ENCODE measurements at regions not wholly inside any gene's neighbourhood (a gene's known extent, or its start where the extent isn't known, plus 50 kb on each side); places are given as distances from the start of the nearest gene placed in this dataset.

GRCh38 chr16:52103791-52104190 lies 443.2 kb downstream of the TOX3 start:
- no peak for TF ChIP-seq CTCF (IDR thresholded peaks at IDR 0.05 in 2 of 3, conservative IDR thresholded peaks at IDR 0.05 in 1 of 3; ENCODE audit: borderline replicate concordance in 1 of 3, insufficient read depth in 1 of 3, low read depth in 2 of 3, low read length in 2 of 3)
- TF ChIP-seq POLR2A (IDR thresholded peaks at IDR 0.05; ENCODE audit: borderline replicate concordance, extremely low read depth, insufficient read depth, insufficient read length), result no peak
- no peak for TF ChIP-seq EZH2phosphoT487 (IDR thresholded peaks at IDR 0.05; ENCODE audit: borderline replicate concordance)
- TF ChIP-seq SP1 (IDR thresholded peaks at IDR 0.05; ENCODE audit: low read depth), result no peak
- TF ChIP-seq TCF7L2 (IDR thresholded peaks at IDR 0.05; ENCODE audit: borderline replicate concordance, extremely low read depth, insufficient read depth, insufficient read length), result no peak
- no peak for TF ChIP-seq JUND (IDR thresholded peaks at IDR 0.05)
- no peak for TF ChIP-seq EZH2 (IDR thresholded peaks at IDR 0.05)
